RWPE2 (cell line): ENCODE measurements at regions not wholly inside any gene's neighbourhood (a gene's known extent, or its start where the extent isn't known, plus 50 kb on each side); places are given as distances from the start of the nearest gene placed in this dataset.
A peak's percentile ranks its signal among the peaks of the same experiment; 100 is the strongest.

Source experiments
- ATAC-seq: fragments of 200-7000 bp; cut with Tn5 transposase; 3 replicates; pipeline ENCODE4 v1.9.1; 2021; ENCODE audit warnings: low read depth
- DNase-seq: peaks from one replicate; pipeline ENCODE4 v3.0.0-alpha.2; 2020; ENCODE audit warnings: low spot score
- H3K27ac ChIP-seq: fragments of 450-650 bp; 2 replicates; pipeline ENCODE4 v1.5.1; 2017; ENCODE audit warnings: mild to moderate bottlenecking; ENCODE audit not compliant: poor library complexity, severe bottlenecking
- H3K27me3 ChIP-seq: fragments of 250-450 bp; sonication (Bioruptor Pico); 2 replicates; pipeline ENCODE4 v1.5.1; 2021; ENCODE audit warnings: mild to moderate bottlenecking, moderate library complexity; ENCODE audit not compliant: insufficient read depth, poor library complexity, severe bottlenecking
- H3K36me3 ChIP-seq: fragments of 250-450 bp; sonication (Bioruptor Pico); 2 replicates; pipeline ENCODE4 v1.5.1; 2020; ENCODE audit warnings: low read depth, mild to moderate bottlenecking, moderate library complexity
- H3K4me1 ChIP-seq: fragments of 250-450 bp; sonication (Bioruptor Pico); 2 replicates; pipeline ENCODE4 v1.5.1; 2021; ENCODE audit warnings: mild to moderate bottlenecking, moderate library complexity; ENCODE audit not compliant: insufficient read depth, poor library complexity, severe bottlenecking
- H3K4me3 ChIP-seq: fragments of 250-450 bp; sonication (Bioruptor Pico); 2 replicates; pipeline ENCODE4 v1.5.1; 2021; ENCODE audit warnings: mild to moderate bottlenecking, moderate library complexity; ENCODE audit not compliant: severe bottlenecking
- H3K9me3 ChIP-seq: fragments of 250-450 bp; sonication (Bioruptor Pico); 2 replicates; pipeline ENCODE4 v1.5.1; 2021; ENCODE audit warnings: mild to moderate bottlenecking, moderate library complexity; ENCODE audit not compliant: severe bottlenecking
- TF ChIP-seq, protein P1 (sequence below): fragments of 450-650 bp; IDR thresholded peaks from one replicate; pipeline ENCODE4 v1.5.1; 2017; ENCODE audit warnings: mild to moderate bottlenecking, moderate library complexity; ENCODE audit not compliant: poor library complexity, severe bottlenecking

DNA sequence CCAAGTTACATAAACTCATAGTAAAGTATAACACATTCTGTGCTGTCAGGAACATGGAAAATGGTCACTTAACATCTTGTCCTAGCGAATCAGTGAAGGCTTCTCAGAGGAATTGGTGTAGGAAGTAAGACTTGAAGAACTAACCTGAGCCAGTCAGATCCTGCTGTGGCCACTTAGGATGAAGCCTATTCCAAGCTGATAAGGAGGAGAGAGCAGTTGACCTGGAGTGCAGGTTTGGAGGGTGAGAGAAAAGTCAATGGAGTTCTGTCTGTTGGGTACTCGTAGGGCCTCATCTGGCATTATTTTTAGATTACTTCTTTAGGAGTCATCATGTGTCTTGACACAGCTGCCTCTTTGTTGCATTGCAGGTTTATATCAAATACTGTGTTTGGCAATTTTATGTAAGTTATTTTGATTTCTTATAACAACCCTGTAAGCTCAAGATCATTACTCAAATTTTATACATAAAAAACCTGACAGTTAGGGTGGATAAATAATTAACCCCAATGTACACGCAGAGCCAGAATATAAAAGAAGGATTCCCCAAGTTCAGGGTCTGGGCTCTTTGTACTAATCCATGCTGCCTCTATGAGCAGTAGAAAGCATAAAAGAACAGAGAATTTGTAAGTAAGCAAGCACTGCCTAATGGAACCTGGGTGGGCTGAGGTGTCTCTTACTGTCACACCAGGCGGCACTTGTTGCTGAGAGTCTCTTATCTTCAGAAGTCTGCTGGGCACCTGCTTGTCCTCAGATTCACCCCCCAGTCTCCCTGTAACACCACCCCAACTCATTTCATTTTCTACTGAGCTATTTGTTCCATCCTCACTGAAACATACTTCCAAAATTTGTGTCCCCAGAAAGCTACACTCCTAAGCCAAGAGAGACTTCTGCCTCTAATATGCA, 252.1 kb upstream of the NT5C1B start:
- H3K27me3 ChIP-seq = no peaks in the 10 kb centered on the region
- no peaks in the 10 kb centered on the region for H3K9me3 ChIP-seq
- TF ChIP-seq, protein P1, sequence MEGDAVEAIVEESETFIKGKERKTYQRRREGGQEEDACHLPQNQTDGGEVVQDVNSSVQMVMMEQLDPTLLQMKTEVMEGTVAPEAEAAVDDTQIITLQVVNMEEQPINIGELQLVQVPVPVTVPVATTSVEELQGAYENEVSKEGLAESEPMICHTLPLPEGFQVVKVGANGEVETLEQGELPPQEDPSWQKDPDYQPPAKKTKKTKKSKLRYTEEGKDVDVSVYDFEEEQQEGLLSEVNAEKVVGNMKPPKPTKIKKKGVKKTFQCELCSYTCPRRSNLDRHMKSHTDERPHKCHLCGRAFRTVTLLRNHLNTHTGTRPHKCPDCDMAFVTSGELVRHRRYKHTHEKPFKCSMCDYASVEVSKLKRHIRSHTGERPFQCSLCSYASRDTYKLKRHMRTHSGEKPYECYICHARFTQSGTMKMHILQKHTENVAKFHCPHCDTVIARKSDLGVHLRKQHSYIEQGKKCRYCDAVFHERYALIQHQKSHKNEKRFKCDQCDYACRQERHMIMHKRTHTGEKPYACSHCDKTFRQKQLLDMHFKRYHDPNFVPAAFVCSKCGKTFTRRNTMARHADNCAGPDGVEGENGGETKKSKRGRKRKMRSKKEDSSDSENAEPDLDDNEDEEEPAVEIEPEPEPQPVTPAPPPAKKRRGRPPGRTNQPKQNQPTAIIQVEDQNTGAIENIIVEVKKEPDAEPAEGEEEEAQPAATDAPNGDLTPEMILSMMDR = no peak
- no peaks in the 10 kb centered on the region for H3K36me3 ChIP-seq
- no peak overlapping the region for H3K27ac ChIP-seq
- ATAC-seq (no peak), DNase-seq (no peak)
- H3K4me3 ChIP-seq = no peak overlapping the region
- H3K4me1 ChIP-seq = no peaks in the 10 kb centered on the region

DNA sequence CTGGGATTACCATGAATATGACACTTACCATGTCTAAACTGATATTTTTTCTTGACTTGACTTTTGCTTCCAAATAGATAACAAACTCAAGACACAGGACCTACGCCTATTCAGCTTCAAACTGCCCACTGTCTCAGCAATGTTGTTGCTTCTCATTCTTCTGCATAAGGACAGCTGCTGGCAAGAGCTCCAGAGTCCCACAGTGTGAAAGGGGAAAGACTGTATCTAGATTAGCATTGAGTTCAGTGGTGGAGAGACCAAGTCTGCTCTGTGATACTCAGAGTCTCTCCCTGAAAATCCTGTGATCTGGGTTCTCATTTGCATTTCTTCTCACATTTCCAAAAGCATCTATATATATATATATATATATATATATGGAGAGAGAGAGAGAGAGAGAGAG, 247.9 kb upstream of the NT5C1B start:
- no peak overlapping the region for H3K4me3 ChIP-seq
- no peak for ATAC-seq
- H3K36me3 ChIP-seq = no peaks in the 10 kb centered on the region
- DNase-seq = no peak
- TF ChIP-seq, protein P1 = no peak
- H3K27ac ChIP-seq = no peak overlapping the region
- no peaks in the 10 kb centered on the region for H3K27me3 ChIP-seq
- H3K4me1 ChIP-seq = peaks cover 10% of the 10 kb centered on the region
- no peaks in the 10 kb centered on the region for H3K9me3 ChIP-seq

DNA sequence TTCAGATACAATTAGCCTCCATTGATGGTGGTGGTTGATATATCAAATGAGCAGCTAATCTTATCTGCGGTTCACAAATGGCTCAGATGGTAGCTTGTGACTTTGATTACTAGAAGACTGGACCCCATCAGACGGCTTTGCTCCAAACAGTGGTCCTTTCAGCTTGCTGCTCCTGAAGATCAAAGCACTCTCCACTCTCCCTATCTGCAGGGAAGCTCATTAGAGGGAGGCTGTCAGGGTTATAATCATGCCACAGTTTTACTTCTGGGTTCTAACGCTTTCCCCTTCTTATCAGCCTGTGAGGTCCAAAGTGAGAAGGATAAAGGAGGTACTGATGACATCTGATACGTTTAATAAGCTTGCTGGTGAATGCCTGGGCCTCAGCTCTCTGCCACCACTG, 247.1 kb upstream of the NT5C1B start:
- DNase-seq = no peak
- H3K9me3 ChIP-seq = no peaks in the 10 kb centered on the region
- ATAC-seq = no peak
- no peaks in the 10 kb centered on the region for H3K27me3 ChIP-seq
- TF ChIP-seq, protein P1 = no peak
- no peak overlapping the region for H3K27ac ChIP-seq
- H3K36me3 ChIP-seq = no peaks in the 10 kb centered on the region
- no peak overlapping the region for H3K4me3 ChIP-seq
- H3K4me1 ChIP-seq = peaks cover 10% of the 10 kb centered on the region

DNA sequence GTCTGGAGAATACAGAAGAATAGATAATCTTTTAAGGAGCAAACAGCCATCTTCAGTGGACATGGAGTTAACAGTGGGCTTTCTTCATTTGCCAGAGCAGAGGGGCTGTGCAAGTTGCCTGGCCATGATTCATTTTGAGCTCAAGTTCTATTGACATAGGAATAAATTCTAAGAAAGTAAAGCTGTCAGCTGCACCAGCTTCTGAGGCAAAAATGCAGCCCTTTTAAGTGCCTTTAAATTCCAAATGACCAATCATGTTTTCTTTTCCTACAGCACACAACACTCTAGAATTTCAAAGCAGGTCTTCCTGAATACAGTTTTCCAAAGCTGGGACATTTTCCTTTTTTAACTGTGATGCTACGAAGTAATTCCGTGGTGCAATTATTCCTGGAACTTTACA, 246.4 kb upstream of the NT5C1B start:
- Histone ChIP-seq H3K36me3 (no peaks in the 10 kb centered on the region), H3K9me3 (no peaks in the 10 kb centered on the region), H3K4me1 (peaks cover 10% of the 10 kb centered on the region), H3K27ac (no peak overlapping the region), H3K27me3 (no peaks in the 10 kb centered on the region), H3K4me3 (no peak overlapping the region)
- ATAC-seq (no peak), DNase-seq (no peak)
- TF ChIP-seq, protein P1 = no peak

DNA sequence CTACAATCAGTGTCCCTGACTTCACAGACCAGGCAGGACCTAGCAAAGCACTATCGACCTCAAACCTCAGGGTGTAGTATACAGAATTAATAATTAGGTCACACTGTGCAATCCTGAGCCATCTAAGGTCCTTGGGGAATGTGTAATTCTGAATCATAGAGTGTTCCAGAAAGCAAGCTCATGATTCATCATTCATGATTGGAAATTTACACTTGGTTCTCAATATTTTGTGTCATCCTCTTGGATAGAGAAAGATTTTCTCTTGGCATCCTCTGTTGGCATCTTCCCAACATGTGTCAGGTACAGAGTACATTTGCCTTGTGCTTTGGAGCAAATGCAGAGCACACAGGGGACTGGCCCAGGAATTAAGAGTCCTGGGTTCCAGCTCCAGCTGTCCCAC, 245.0 kb upstream of the NT5C1B start:
- DNase-seq (no peak), ATAC-seq (peak; percentile 92)
- Histone ChIP-seq H3K27ac (peak overlapping the region; percentile 12), H3K4me1 (peaks cover 16% of the 10 kb centered on the region), H3K27me3 (no peaks in the 10 kb centered on the region), H3K4me3 (no peak overlapping the region), H3K9me3 (no peaks in the 10 kb centered on the region), H3K36me3 (no peaks in the 10 kb centered on the region)
- TF ChIP-seq, protein P1 = no peak
